Keratinocyte (primary cell): ENCODE measurements at regions not wholly inside any gene's neighbourhood (a gene's known extent, or its start where the extent isn't known, plus 50 kb on each side); places are given as distances from the start of the nearest gene placed in this dataset.

ENCODE experiments used
- DNase-seq: peaks from one replicate; pipeline ENCODE4 v3.0.0-alpha.2; 2011; ENCODE audit warnings: low read depth, missing footprints, low spot score
- FAIRE-seq: peaks from 2 replicates; lab custom pipeline; 2011; peaks lifted over from hg19 to GRCh38; lab: Jason Lieb, UNC
- H2AFZ ChIP-seq: 2 replicates; pipeline ENCODE4 v1.6.0; 2012; ENCODE audit warnings: low read length, control low read depth, inconsistent platforms; ENCODE audit not compliant: control insufficient read depth
- H3K27ac ChIP-seq: 2 replicates; pipeline ENCODE4 v1.5.1; 2011; ENCODE audit warnings: low read length; ENCODE audit not compliant: control insufficient read depth, insufficient read depth
- H3K27me3 ChIP-seq: 3 replicates; pipeline ENCODE4 v1.6.0; 2011; ENCODE audit warnings: low read length; ENCODE audit not compliant: control insufficient read depth, insufficient read depth; ENCODE audit errors: extremely low read depth
- H3K36me3 ChIP-seq, 2 experiments: 2 replicates in 1 of 2; 3 replicates in 1 of 2; pipeline ENCODE4 v1.5.1; 2011; ENCODE audit warnings: low read length in 2 of 2, mild to moderate bottlenecking in 1 of 2; ENCODE audit not compliant: control insufficient read depth in 2 of 2, insufficient read depth in 2 of 2; ENCODE audit errors: extremely low read depth in 1 of 2
- H3K4me1 ChIP-seq: 3 replicates; pipeline ENCODE4 v1.5.1; 2011; ENCODE audit warnings: low read length; ENCODE audit not compliant: control insufficient read depth, insufficient read depth; ENCODE audit errors: extremely low read depth
- H3K4me2 ChIP-seq: 3 replicates; pipeline ENCODE4 v1.6.0; 2011; ENCODE audit warnings: low read depth, low read length; ENCODE audit not compliant: control insufficient read depth, insufficient read depth; ENCODE audit errors: extremely low read depth
- H3K4me3 ChIP-seq, 3 experiments: fragments of 200-600 bp in 1 of 3; sonication (generic) in 1 of 3; 2 replicates in 2 of 3; 3 replicates in 1 of 3; pipeline ENCODE4 v1.5.1; 2011 to 2016; ENCODE audit warnings: low read length in 3 of 3, mild to moderate bottlenecking in 3 of 3, control low read depth in 2 of 3, inconsistent platforms in 1 of 3, low read depth in 1 of 3, mixed read lengths in 1 of 3, mixed run types in 1 of 3, moderate library complexity in 1 of 3; ENCODE audit not compliant: control insufficient read depth in 2 of 3, insufficient read depth in 2 of 3; ENCODE audit errors: extremely low read depth in 1 of 3
- H3K79me2 ChIP-seq: 2 replicates; pipeline ENCODE4 v1.6.0; 2012; ENCODE audit warnings: low read length; ENCODE audit not compliant: control insufficient read depth, insufficient read depth
- H3K9ac ChIP-seq: 3 replicates; pipeline ENCODE4 v1.6.0; 2011; ENCODE audit warnings: low read length; ENCODE audit not compliant: control insufficient read depth, insufficient read depth; ENCODE audit errors: extremely low read depth
- H3K9me1 ChIP-seq: 3 replicates; pipeline ENCODE4 v1.6.0; 2011; ENCODE audit warnings: low read length; ENCODE audit not compliant: control insufficient read depth, insufficient read depth; ENCODE audit errors: extremely low read depth
- H3K9me3 ChIP-seq: 2 replicates; pipeline ENCODE4 v1.5.1; 2012; ENCODE audit warnings: low read depth, low read length; ENCODE audit not compliant: control insufficient read depth
- H4K20me1 ChIP-seq: 3 replicates; pipeline ENCODE4 v1.6.0; 2011; ENCODE audit warnings: low read length; ENCODE audit not compliant: control insufficient read depth, insufficient read depth; ENCODE audit errors: extremely low read depth
- CTCF ChIP-seq, 3 experiments: IDR thresholded peaks in 1 of 3; conservative IDR thresholded peaks in 1 of 3; optimal IDR thresholded peaks in 1 of 3; 2 replicates in 2 of 3; 3 replicates in 1 of 3; pipeline versions ENCODE3 to v1.5.1; 2011; ENCODE audit warnings: low read length in 3 of 3, mild to moderate bottlenecking in 3 of 3, moderate library complexity in 2 of 3, control low read depth in 1 of 3, inconsistent platforms in 1 of 3; ENCODE audit not compliant: insufficient read depth in 2 of 3; ENCODE audit errors: extremely low read depth in 1 of 3
- EZH2 ChIP-seq: IDR thresholded peaks from one replicate; pipeline ENCODE4 v1.6.1; 2012; ENCODE audit warnings: inconsistent platforms, mild to moderate bottlenecking, low read length, moderate library complexity
- dilution Hi-C: fragments of 300-500 bp; cut with MboI; formaldehyde crosslinking; loops from one replicate; pipeline ENCODE4 v1.7.0; 2020; ENCODE audit warnings: low sequenced_read_pairs; ENCODE audit not compliant: extremely low pct_ligation_motif_present

GRCh38 chr6:19329078-19329477, 508.1 kb upstream of the ID4 start:
- Histone ChIP-seq H4K20me1 (no peaks in the 10 kb centered on the region), H3K27ac (no peak overlapping the region), H3K9ac (no peak overlapping the region), H3K4me3 (no peak overlapping the region), H3K9me3 (no peaks in the 10 kb centered on the region), H2AFZ (no peak overlapping the region), H3K36me3 (no peaks in the 10 kb centered on the region), H3K4me2 (no peak overlapping the region), H3K4me1 (no peaks in the 10 kb centered on the region), H3K79me2 (no peaks in the 10 kb centered on the region), H3K27me3 (no peaks in the 10 kb centered on the region), H3K9me1 (no peaks in the 10 kb centered on the region)
- no peak for TF ChIP-seq CTCF (optimal IDR thresholded peaks at IDR 0.05 in 1 of 3, IDR thresholded peaks at IDR 0.05 in 1 of 3, conservative IDR thresholded peaks at IDR 0.05 in 1 of 3; ENCODE audit: extremely low read depth in 1 of 3, insufficient read depth in 2 of 3, low read length in 3 of 3)
- no peak for TF ChIP-seq EZH2
- dilution Hi-C loops: no loop called here
- DNase-seq: no peak
- no peak for FAIRE-seq

GRCh38 chr6:19331089-19331488, 506.1 kb upstream of the ID4 start:
- Histone ChIP-seq H3K36me3 (no peaks in the 10 kb centered on the region), H3K4me2 (no peak overlapping the region), H3K79me2 (no peaks in the 10 kb centered on the region), H3K4me3 (no peak overlapping the region), H2AFZ (no peak overlapping the region), H3K9me1 (no peaks in the 10 kb centered on the region), H3K27me3 (no peaks in the 10 kb centered on the region), H3K9ac (no peak overlapping the region), H3K9me3 (no peaks in the 10 kb centered on the region), H3K27ac (no peak overlapping the region), H3K4me1 (no peaks in the 10 kb centered on the region), H4K20me1 (no peaks in the 10 kb centered on the region)
- DNase-seq: no peak
- TF ChIP-seq CTCF (optimal IDR thresholded peaks at IDR 0.05 in 1 of 3, IDR thresholded peaks at IDR 0.05 in 1 of 3, conservative IDR thresholded peaks at IDR 0.05 in 1 of 3; ENCODE audit: extremely low read depth in 1 of 3, insufficient read depth in 2 of 3, low read length in 3 of 3): no peak
- TF ChIP-seq EZH2: no peak
- no peak for FAIRE-seq
- dilution Hi-C loops: no loop called here
